ENCODE measurements at regions not wholly inside any gene's neighbourhood (a gene's known extent, or its start where the extent isn't known, plus 50 kb on each side); places are given as distances from the start of the nearest gene placed in this dataset.
"Not testable (repeated sequence)": the region's sequence is repeated elsewhere in the genome, so short reads cannot be mapped to it uniquely, and the experiment has no call there.

- DNase-seq = no peak
Measured at GRCh38 chr18:2146092-2146491, 425.2 kb downstream of the METTL4 start.

GRCh38 chr18:2146754-2147153 lies 424.6 kb downstream of the METTL4 start:
- no peak for DNase-seq

- no peak for DNase-seq
Measured at GRCh38 chr18:2147476-2148230, 423.7 kb downstream of the METTL4 start.

DNA sequence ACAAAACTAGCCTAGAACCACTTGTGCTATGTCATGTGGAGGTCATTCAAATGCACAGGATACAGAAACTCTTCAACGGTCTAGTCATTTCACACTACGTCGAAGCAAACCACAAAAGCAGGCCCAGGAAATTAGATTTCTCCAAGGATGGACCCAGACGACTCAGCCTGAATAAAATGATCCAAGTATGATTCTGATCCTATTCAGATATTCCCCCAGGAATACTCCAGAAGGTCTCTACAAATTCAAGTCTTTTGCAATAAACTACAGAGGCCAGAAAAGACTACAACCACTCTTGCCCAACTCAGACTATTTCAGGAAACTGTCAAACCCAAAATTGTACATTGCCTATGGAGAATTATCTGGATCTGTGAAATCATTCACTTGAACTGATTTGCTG lies 422.5 kb downstream of the METTL4 start:
- no peak for DNase-seq

- no peak for DNase-seq
Measured at GRCh38 chr18:2150566-2150965, 420.7 kb downstream of the METTL4 start.

DNA sequence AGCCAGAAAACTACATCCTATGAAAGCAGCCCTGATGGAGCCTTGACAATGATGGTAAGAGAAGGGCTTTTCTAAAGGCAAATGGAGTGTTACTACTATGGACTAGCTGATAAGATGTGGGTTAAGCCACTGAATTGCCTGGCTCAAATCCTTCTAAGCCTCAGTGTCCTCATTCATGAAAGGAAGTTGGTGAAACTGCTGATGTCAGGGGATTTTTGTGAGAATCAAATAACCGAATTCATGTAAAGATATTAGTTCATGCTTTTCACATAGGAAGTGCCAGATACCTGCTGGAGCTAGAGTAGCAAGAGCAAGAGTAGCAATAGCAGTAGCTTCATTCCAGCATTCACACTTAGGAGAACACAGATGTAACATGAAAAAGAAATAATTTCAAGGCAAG lies 417.0 kb downstream of the METTL4 start:
- DNase-seq = no peak

DNA sequence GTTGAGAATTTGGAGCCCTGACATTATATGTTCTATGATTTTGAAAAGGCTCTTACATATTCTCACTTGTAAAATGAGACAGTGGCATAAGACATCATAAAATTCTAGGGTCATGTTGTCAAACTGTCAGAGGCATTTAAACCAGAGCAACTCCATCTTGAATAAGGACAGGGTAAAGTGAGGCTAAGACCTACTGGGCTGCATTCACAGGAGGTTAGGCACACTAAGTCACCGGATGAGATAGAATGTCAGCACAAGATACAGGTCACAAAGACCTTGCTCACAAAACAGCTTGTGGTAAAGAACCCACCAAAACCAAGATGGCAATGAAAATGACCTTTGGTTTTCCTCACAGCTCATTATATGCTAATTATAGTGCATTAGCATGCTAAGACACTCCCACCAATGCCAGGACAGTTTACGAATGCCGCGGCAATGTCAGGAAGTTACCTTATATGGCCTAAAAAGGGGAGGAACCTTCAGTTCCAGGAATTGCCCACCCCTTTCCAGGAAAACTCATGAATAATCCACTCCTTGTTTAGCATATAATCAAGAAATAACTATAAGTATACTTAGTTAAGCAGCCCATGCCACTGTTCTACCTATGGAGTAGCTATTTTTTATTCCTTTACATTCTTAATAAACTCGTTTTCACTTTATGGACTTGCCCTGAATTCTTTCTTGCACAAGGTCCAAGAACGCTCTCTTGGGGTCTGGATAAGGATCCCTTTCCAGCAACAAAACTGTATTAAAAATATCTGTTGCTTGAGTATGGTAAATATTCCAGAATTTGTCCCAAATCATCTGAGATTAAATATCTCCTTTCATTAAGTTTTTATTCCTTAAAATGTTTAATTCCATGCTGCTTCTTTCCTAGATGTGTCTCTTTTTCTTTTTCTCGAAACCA lies 406.4 kb downstream of the METTL4 start:
- no peak for DNase-seq

DNA sequence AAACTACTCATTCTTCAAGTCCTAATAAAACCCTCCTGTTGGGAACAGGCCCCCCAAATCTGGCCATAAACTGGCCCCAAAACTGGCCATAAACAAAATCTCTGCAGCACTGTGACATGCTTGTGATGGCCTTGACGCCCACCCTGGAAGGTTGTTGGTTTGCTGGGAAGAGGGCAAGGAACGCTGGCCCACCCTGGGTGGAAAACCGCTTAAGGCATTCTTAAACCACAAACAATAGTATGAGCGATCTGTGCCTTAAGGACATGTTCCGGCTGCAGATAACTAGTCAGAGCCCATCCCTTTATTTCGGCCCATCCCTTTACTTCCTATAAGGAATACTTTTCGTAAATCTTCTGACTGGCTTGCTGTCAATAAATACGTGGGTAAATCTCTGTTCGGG lies 404.4 kb downstream of the METTL4 start:
- DNase-seq = not testable (repeated sequence)

DNA sequence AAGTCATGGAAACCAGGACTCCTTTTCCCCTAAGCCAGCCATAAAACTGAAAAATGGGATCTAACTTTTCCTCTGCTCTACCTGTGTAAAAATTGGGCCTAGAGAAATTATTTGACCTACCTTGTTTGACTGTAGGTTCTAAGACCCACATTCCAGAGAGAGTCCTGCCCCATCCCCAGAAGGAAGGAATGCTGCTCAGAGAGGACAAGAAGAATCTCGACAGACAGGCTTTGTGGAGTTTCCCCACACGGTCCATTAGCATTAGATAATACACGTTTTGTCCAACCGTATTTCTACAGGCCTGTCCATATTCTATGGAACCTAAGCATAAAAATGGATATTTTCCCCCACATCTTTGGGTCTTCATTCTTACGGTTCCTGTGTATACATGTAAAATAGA lies 403.3 kb downstream of the METTL4 start:
- DNase-seq = no peak

GRCh38 chr18:2169656-2170055 lies 401.6 kb downstream of the METTL4 start:
- no peak for DNase-seq

DNA sequence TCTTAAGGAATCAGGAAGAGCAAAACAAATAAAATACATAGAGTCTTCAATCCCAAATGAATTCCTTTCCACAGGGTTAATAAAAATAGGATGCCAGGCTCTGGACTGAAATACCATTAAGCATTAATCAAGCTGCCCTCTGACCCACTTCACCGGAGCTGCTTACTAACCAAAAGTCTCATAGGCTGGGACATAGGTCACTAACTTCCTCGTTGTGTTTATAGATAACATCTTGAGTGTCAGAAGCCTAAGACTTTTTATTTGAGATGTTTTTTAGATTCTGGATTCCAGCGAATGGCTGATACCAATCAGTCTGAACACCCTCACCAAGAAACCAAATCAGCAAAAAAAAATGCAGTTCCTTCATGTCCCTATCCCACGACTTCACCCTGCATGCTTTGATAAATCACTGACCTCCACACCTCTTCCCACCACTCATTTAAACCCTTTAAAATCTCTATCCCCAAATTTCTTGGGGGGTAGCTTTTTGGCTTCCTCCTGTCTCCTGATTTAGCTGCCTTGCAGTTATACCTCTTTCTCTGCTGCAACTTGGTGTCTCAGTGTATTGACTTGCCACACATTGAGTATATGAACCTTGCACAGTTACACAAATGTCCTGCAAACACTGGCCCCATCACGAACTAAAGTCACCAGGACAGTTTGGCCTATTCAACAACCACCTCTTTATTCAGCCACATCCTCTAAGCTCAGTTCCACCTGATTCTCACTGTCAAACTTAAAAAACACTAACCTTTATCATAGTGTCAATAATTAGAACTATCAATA lies 399.3 kb downstream of the METTL4 start:
- DNase-seq = no peak

- no peak for DNase-seq
Measured at GRCh38 chr18:2172881-2173280, 398.4 kb downstream of the METTL4 start.

DNA sequence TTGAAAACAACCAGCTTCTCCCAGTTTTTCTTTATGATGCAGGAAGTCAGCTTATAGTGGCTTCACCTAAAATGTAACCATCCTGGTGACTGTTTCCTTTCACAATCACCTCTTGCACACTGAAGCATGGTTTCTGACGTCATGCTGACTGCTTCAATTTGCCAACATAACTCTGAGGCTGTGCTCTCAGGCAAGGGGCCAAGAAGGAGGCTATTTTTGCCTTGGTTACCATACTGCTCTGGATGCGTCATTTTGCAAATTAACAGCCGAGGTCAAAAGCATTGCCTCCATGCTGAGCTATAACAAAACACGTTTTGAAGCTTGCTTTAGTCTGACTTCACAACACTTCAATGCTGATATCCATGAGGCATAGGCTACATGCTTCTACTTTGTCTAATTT lies 397.8 kb downstream of the METTL4 start:
- DNase-seq = peak; percentile 60

GRCh38 chr18:2178036-2178435 lies 393.3 kb downstream of the METTL4 start:
- DNase-seq = no peak

- DNase-seq = no peak
Measured at GRCh38 chr18:2179498-2180183, 391.7 kb downstream of the METTL4 start.

DNA sequence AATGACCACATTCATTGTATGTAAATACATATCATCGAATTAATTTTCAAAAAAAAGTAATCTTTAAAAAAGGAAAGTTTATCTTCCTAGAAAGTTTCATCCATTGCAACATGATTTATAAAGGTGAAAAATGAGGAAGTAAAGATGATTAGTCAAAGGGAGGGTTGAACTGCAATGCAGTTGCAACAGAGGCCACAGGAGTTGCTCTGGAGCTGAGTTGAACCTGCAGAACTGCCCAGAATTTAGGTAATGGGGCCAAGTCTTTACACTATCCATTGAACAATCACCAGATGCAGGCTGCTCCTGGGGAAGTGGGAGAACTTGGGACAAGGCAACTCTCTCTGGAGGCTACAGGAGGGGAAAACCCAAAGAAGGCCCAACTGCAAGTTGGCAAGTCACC lies 390.7 kb downstream of the METTL4 start:
- no peak for DNase-seq

DNA sequence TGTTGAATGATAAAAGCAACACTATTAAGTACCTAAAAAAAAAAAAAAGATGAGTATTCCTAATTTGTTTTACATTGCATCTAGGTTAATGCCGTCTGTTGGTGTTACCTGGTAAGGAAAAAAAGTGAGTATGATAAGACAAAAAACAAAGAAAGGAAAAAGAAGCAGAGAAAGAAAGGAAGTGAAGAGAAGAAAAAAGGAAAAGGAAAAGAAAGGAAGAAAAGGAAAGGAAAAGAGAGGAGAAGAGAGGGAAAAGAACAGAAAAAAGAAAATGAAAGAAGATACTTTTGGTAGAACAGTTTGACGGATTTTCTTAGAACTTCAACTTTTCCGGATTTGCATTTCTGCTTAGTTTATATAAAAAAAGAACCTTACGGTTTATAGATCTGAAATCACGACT lies 387.9 kb downstream of the METTL4 start:
- DNase-seq = no peak

DNA sequence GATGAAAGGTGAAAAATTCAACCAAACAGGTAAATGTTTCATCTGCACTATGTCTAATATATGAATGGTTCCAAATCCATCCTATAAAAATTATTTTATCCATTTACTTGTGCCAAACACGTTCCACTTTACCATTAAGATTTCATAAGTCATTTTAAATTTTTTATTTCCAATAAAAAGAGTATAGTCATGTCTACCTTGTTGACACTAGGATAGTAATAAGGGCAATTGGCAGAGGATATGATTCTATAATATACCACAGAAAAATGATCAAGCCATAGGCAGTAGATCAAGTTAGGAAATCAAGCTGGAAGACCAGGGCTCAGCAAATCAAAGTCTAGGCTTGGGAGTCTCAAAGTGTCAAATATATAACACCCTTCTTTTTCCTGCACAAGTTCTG lies 384.3 kb downstream of the METTL4 start:
- no peak for DNase-seq

DNA sequence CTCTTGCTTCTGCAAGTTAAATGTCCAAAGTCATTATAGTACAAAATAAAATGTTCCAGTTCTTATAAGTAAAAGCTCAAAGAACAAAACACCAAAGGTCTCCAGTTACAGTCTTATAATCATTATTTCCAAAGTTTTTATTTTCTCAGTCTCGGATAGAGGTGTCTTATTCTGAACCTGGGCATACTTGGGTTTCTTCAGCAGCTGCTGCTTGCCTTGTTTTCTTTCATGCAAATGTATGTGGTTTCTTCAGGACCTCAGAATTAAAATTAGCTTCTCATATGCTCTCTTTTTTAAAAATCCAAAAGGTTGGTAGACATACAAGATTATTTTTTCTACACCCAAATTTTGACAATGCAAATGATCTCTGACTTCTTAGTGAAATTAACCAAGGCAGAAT lies 383.0 kb downstream of the METTL4 start:
- DNase-seq = no peak

DNA sequence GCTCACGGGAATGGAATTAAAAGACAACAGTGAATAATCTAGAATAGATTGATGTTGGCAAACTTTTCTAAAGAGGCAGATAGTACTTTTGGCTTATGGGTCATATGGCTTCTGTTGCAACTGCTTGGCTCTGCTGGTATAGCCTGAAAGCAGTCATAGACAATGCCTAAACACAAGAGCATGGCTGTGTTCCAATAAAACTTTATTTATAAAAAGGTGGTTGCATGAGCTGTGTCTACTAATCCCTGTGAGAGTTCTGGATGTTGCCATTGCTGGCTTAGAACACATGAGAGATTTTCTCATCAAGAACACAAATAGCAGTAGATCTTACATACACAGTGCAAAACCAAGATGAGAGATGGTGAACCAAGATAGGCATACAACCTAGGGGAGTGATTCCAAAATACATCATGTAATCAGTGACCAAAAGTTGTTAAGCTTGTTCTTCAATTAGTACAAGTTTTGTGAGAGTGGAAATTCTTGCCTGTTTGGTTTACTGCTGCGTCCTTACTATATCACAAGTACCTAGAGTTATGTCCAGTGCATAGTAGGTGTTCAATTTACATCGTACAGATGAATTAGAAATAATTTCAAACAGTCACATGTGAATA lies 380.0 kb downstream of the METTL4 start:
- DNase-seq = no peak

- DNase-seq = no peak
Measured at GRCh38 chr18:2192562-2192961, 378.7 kb downstream of the METTL4 start.

DNA sequence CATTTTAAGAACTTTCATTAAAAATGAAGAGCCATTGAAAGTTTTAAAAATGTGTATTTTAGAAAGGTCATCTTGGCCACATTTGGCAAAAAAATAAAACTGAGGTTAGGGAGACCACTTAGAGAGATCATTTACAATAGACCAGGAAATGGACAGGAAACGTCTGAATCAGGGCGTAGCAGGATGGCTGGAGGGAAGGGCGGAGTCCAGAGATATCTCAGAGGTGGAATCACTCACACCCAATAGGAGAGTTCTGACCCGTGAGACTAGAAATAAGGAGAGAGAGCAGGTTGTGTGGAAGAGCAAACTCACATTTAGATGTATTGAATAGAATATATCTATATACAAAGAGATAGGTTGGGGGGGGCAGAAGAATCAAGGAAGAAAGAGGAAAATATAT lies 373.4 kb downstream of the METTL4 start:
- DNase-seq = no peak
